Nephron (organoid): ENCODE measurements at regions not wholly inside any gene's neighbourhood (a gene's known extent, or its start where the extent isn't known, plus 50 kb on each side); places are given as distances from the start of the nearest gene placed in this dataset.

Source experiments
- H3K27ac Mint-ChIP-seq, 3 experiments: 2 replicates each; pipeline ENCODE4 v1.8.0; 2020; ENCODE audit warnings: mixed read lengths in 3 of 3, mild to moderate bottlenecking in 2 of 3, moderate library complexity in 1 of 3
- H3K27me3 Mint-ChIP-seq: 2 replicates; pipeline ENCODE4 v1.8.0; 2021; ENCODE audit warnings: low read depth, mild to moderate bottlenecking, moderate library complexity, mixed read lengths
- H3K36me3 Mint-ChIP-seq: 2 replicates; pipeline ENCODE4 v1.8.0; 2020; ENCODE audit warnings: low read depth, mixed read lengths
- H3K4me1 Mint-ChIP-seq: 2 replicates; pipeline ENCODE4 v1.8.0; 2020; ENCODE audit warnings: mixed read lengths
- H3K4me3 Mint-ChIP-seq, 3 experiments: 2 replicates each; pipeline ENCODE4 v1.8.0; 2020; ENCODE audit warnings: mild to moderate bottlenecking in 3 of 3, mixed read lengths in 3 of 3, moderate library complexity in 2 of 3
- H3K9me3 Mint-ChIP-seq: 2 replicates; pipeline ENCODE4 v1.8.0; 2020; ENCODE audit warnings: mixed read lengths
- CTCF ChIP-seq, 3 experiments: fragments of 200-600 bp; sonication (generic); IDR thresholded peaks; one replicate each; pipeline ENCODE4 v1.5.0; 2021; ENCODE audit warnings: antibody characterized with exemption in 3 of 3; ENCODE audit not compliant: unreplicated experiment in 3 of 3

GRCh38 chr12:58761308-58761707 lies 159.0 kb downstream of the LRIG3 start:
- Mint-ChIP-seq H3K4me1 (peaks cover 19% of the 10 kb centered on the region), H3K27ac (no peak overlapping the region), H3K36me3 (no peaks in the 10 kb centered on the region), H3K9me3 (peaks cover 2% of the 10 kb centered on the region), H3K27me3 (no peaks in the 10 kb centered on the region), H3K4me3 (no peak overlapping the region)
- TF ChIP-seq CTCF (IDR thresholded peaks at IDR 0.05; ENCODE audit: unreplicated experiment in 3 of 3): no peak

- Mint-ChIP-seq H3K27ac (peak overlapping the region; percentile 8 to 82 (median 35)), H3K36me3 (peaks cover 6% of the 10 kb centered on the region), H3K4me3 (no peak overlapping the region), H3K9me3 (peaks cover 10% of the 10 kb centered on the region), H3K4me1 (peaks cover 19% of the 10 kb centered on the region), H3K27me3 (no peaks in the 10 kb centered on the region)
- TF ChIP-seq CTCF (IDR thresholded peaks at IDR 0.05; ENCODE audit: unreplicated experiment in 3 of 3): no peak
Observed at GRCh38 chr12:58764100-58764953, 156.0 kb downstream of the LRIG3 start.

GRCh38 chr12:58765076-58765475 lies 155.2 kb downstream of the LRIG3 start:
- Mint-ChIP-seq H3K9me3 (peaks cover 14% of the 10 kb centered on the region), H3K36me3 (peaks cover 6% of the 10 kb centered on the region), H3K4me1 (peaks cover 19% of the 10 kb centered on the region), H3K27me3 (no peaks in the 10 kb centered on the region), H3K27ac (no peak overlapping the region), H3K4me3 (no peak overlapping the region)
- TF ChIP-seq CTCF (IDR thresholded peaks at IDR 0.05; ENCODE audit: unreplicated experiment in 3 of 3): no peak

GRCh38 chr12:58765653-58766512 lies 154.4 kb downstream of the LRIG3 start:
- Mint-ChIP-seq H3K4me1 (peaks cover 19% of the 10 kb centered on the region), H3K4me3 (no peak overlapping the region), H3K27ac (peak overlapping the region in 1 of 3 experiments; percentile 3), H3K27me3 (no peaks in the 10 kb centered on the region), H3K9me3 (peaks cover 17% of the 10 kb centered on the region), H3K36me3 (peaks cover 6% of the 10 kb centered on the region)
- no peak for TF ChIP-seq CTCF (IDR thresholded peaks at IDR 0.05; ENCODE audit: unreplicated experiment in 3 of 3)

- no peak overlapping the region for H3K27ac Mint-ChIP-seq
- H3K4me3 Mint-ChIP-seq: no peak overlapping the region
Observed at GRCh38 chr12:58766513-58766870, 153.8 kb downstream of the LRIG3 start.

More at GRCh38 chr12:58766513-58766870, 153.8 kb downstream of the LRIG3 start:
- Mint-ChIP-seq H3K9me3 (peaks cover 17% of the 10 kb centered on the region), H3K27me3 (no peaks in the 10 kb centered on the region), H3K4me1 (peaks cover 19% of the 10 kb centered on the region), H3K36me3 (peaks cover 6% of the 10 kb centered on the region)
- no peak for TF ChIP-seq CTCF (IDR thresholded peaks at IDR 0.05; ENCODE audit: unreplicated experiment in 3 of 3)
